ENCODE measurements at regions not wholly inside any gene's neighbourhood (a gene's known extent, or its start where the extent isn't known, plus 50 kb on each side); places are given as distances from the start of the nearest gene placed in this dataset.
"Not testable (repeated sequence)": the region's sequence is repeated elsewhere in the genome, so short reads cannot be mapped to it uniquely, and the experiment has no call there.

DNA sequence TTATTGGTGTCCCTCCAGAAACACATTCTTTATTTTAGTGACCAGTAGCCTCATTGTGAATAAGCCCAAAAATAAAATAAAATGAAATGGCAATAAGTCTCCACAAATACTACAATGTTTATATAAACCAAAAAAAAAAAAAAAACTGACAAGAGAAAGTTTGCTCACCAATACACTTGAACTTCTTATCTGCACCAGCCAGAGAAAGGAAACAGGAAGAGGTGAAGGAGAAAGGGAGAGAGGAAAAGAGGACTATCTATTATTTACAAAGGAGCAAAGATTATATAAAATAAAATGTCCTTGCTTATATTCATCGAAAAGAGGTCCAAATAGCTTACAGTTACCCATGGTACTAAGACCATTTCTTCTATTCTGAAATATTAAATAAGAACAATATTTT lies 176.4 kb upstream of the CCNG1 start:
- TF ChIP-seq, protein P1, sequence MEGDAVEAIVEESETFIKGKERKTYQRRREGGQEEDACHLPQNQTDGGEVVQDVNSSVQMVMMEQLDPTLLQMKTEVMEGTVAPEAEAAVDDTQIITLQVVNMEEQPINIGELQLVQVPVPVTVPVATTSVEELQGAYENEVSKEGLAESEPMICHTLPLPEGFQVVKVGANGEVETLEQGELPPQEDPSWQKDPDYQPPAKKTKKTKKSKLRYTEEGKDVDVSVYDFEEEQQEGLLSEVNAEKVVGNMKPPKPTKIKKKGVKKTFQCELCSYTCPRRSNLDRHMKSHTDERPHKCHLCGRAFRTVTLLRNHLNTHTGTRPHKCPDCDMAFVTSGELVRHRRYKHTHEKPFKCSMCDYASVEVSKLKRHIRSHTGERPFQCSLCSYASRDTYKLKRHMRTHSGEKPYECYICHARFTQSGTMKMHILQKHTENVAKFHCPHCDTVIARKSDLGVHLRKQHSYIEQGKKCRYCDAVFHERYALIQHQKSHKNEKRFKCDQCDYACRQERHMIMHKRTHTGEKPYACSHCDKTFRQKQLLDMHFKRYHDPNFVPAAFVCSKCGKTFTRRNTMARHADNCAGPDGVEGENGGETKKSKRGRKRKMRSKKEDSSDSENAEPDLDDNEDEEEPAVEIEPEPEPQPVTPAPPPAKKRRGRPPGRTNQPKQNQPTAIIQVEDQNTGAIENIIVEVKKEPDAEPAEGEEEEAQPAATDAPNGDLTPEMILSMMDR (IDR thresholded peaks at IDR 0.05) = no peak
- Histone ChIP-seq H3K4me1 (ENCODE audit: control insufficient read depth in 1 of 2, insufficient read depth in 1 of 2, low read depth in 1 of 2, low read length in 1 of 2) (no peaks in the 10 kb centered on the region), H3K9me3 (no peaks in the 10 kb centered on the region), H3K27ac (no peak overlapping the region), H3K4me3 (ENCODE audit: low read depth in 1 of 2, low read length in 1 of 2) (no peak overlapping the region), H3K27me3 (no peaks in the 10 kb centered on the region), H3K36me3 (no peaks in the 10 kb centered on the region)

DNA sequence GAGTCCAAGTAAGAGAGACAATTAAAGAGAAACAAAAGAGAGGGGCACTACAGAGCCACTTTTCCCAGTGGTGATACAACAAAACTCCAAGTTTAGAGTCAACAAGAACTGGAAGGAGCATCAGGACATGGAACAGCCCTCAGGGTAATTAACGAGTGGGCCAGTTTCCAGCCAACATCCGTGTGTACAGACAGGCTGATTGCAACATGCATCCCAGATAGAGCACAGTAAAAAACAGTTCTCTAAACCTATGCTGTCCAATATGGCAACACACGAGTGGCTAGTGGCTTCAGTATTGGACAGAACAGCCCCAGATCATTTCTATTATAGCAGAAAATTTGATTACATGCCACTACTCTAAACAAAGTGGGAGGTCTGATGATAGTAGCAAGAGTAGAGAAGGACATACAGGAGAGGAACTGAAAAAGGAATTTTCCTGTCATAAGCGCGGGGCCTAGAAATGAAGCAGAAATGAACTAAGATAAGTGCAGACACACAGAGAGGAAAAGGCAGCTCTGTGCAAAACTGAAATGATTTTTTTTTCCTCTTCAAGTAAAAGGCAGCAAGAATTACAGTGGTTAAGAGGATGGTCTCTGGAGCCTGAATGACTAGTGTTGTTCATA lies 175.6 kb upstream of the CCNG1 start:
- no peak overlapping the region for H3K27ac ChIP-seq
- no peaks in the 10 kb centered on the region for H3K27me3 ChIP-seq
- no peaks in the 10 kb centered on the region for H3K9me3 ChIP-seq
- no peaks in the 10 kb centered on the region for H3K36me3 ChIP-seq
- TF ChIP-seq, protein P1 (IDR thresholded peaks at IDR 0.05) = no peak
- no peak overlapping the region for H3K4me3 ChIP-seq (ENCODE audit: low read depth in 1 of 2, low read length in 1 of 2)
- H3K4me1 ChIP-seq (ENCODE audit: control insufficient read depth in 1 of 2, insufficient read depth in 1 of 2, low read depth in 1 of 2, low read length in 1 of 2) = no peaks in the 10 kb centered on the region

DNA sequence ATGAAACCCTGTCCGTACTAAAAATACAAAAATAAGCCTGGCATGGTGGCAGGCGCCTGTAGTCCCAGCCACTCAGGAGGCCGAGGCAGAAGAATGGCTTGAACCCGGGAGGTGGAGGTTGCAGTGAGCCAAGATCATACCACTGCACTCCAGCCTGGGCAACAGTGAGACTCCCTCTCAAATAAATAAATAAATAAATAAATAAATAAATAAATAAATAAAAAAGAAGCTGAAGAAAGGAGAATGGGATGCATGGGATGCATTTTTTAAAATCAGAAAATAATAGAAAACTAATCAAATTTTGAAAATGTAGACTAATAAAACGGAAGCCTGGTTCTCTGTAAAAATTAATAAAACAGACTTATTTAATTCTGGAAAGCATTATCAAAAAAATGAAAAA lies 171.1 kb upstream of the CCNG1 start:
- not testable (repeated sequence) for H3K27ac ChIP-seq; H3K4me1 ChIP-seq (ENCODE audit: control insufficient read depth in 1 of 2, insufficient read depth in 1 of 2, low read depth in 1 of 2, low read length in 1 of 2); H3K4me3 ChIP-seq (ENCODE audit: low read depth in 1 of 2, low read length in 1 of 2); H3K36me3 ChIP-seq; H3K27me3 ChIP-seq; H3K9me3 ChIP-seq

DNA sequence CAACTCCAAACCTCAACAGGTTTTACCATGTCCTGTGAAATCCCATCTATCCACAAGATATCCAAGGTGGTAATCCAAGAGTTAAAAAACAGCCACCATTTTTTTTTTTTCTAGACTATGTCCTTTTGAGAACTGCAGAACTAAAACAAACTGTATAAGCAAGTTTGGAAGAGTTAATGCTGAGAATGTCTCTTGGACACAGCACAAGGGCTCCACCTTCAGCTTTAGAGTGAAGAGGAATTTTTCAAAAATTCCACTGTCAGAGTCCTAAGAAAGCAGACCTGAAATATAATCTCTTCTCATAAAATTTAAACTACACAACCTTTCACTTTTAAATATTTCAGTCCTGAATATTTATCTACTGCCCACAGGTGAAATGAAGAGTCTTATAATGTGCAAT lies 167.8 kb upstream of the CCNG1 start:
- no peaks in the 10 kb centered on the region for H3K4me1 ChIP-seq (ENCODE audit: control insufficient read depth in 1 of 2, insufficient read depth in 1 of 2, low read depth in 1 of 2, low read length in 1 of 2)
- H3K36me3 ChIP-seq = no peaks in the 10 kb centered on the region
- no peak overlapping the region for H3K4me3 ChIP-seq (ENCODE audit: low read depth in 1 of 2, low read length in 1 of 2)
- TF ChIP-seq, protein P1 (IDR thresholded peaks at IDR 0.05) = no peak
- no peaks in the 10 kb centered on the region for H3K9me3 ChIP-seq
- no peak overlapping the region for H3K27ac ChIP-seq
- H3K27me3 ChIP-seq = no peaks in the 10 kb centered on the region

DNA sequence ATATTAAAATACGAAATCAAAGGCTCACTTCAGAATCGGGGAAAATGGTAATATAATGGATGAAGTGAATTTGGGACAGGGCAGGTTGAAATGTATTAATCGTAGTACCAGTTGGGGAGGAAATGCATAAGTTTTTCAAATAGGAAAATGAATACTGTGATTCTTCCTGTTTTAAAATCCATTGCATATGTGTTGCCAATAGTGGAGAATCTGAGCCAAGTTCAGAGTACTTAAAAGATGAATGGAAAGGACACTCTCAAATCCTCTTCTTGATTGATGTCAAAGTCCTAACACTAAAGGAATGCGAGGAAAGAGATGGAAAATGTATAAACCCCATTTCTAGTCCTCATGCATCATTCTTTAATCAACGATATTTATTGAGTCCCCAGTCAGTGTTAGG lies 160.9 kb upstream of the CCNG1 start:
- Histone ChIP-seq H3K36me3 (no peaks in the 10 kb centered on the region), H3K4me3 (ENCODE audit: low read depth in 1 of 2, low read length in 1 of 2) (no peak overlapping the region), H3K27me3 (no peaks in the 10 kb centered on the region), H3K4me1 (ENCODE audit: control insufficient read depth in 1 of 2, insufficient read depth in 1 of 2, low read depth in 1 of 2, low read length in 1 of 2) (no peaks in the 10 kb centered on the region), H3K9me3 (no peaks in the 10 kb centered on the region), H3K27ac (no peak overlapping the region)
- TF ChIP-seq, protein P1 (IDR thresholded peaks at IDR 0.05) = no peak

DNA sequence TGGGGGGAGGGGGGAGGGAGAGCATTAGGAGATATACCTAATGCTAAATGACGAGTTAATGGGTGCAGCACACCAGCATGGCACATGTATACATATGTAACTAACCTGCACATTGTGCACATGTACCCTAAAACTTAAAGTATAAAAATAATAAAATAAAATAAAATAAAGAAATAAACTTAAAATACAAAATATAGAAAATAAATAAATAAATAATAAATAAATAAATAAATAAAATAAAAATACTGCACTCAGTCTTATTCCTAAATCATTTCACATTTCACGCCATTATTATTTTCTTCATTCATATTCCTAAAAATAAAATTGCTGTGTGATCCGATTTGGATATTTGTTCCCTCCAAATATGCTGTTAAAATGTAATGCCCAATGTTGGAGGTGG lies 156.5 kb upstream of the CCNG1 start:
- not testable (repeated sequence) for H3K27me3 ChIP-seq; H3K36me3 ChIP-seq; H3K9me3 ChIP-seq; H3K4me1 ChIP-seq (ENCODE audit: control insufficient read depth in 1 of 2, insufficient read depth in 1 of 2, low read depth in 1 of 2, low read length in 1 of 2); H3K4me3 ChIP-seq (ENCODE audit: low read depth in 1 of 2, low read length in 1 of 2); H3K27ac ChIP-seq

DNA sequence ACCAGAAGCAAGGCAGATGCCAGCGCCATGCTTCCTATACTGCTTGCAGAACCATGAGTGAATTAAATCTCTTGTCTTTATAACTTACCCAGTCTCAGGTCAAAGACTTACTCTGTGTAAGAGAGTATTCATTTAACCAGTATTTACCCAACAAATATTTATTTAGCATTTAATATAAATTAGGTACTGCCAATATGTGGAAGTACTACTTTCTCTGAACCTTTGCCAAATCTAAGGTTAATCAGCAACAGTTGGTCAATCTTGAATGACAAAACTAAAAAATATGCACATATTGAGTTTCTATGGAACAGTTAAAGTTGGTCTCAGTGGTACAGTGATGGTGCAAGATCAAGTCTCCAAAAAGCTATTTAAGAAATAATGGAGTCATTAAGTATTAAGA lies 155.9 kb upstream of the CCNG1 start:
- Histone ChIP-seq H3K4me3 (ENCODE audit: low read depth in 1 of 2, low read length in 1 of 2) (no peak overlapping the region), H3K36me3 (no peaks in the 10 kb centered on the region), H3K27me3 (no peaks in the 10 kb centered on the region), H3K4me1 (ENCODE audit: control insufficient read depth in 1 of 2, insufficient read depth in 1 of 2, low read depth in 1 of 2, low read length in 1 of 2) (no peaks in the 10 kb centered on the region), H3K27ac (no peak overlapping the region), H3K9me3 (no peaks in the 10 kb centered on the region)
- TF ChIP-seq, protein P1 (IDR thresholded peaks at IDR 0.05) = no peak

All from neutrophil (primary cell).